ENCODE measurements at regions not wholly inside any gene's neighbourhood (a gene's known extent, or its start where the extent isn't known, plus 50 kb on each side); places are given as distances from the start of the nearest gene placed in this dataset.

DNA sequence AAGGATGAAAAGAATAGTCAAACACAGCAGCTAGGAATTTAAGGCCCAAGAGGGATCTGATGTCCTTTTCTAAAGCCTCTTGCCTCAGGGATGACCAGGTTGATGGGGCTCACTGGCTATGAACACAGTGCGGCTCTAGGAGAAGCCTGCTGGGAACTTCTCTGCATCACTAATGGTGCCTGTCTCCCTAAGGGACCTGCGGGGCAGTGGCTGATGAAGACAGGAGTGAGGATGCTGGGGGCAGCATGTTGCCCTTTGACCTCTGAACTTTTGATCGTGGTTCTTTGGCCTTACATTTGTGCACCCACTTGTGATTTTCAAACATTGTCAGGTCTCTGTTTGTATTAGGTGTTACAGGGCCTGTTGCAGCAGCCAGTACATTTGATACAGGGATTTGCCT lies 64.9 kb upstream of the KLHL25 start:
- no peaks in the 10 kb centered on the region for H3K79me1 ChIP-seq (ENCODE audit: low read length)
- no peak overlapping the region for H3K4me2 ChIP-seq (ENCODE audit: low read length)
- no peak overlapping the region for H4K8ac ChIP-seq (ENCODE audit: low read depth, low read length)
- H2AK5ac ChIP-seq (ENCODE audit: low read length): no peak overlapping the region
- DNase-seq: no peak
- no peak overlapping the region for H2BK5ac ChIP-seq (ENCODE audit: low read length)
- H2BK15ac ChIP-seq (replicated peaks; ENCODE audit: low read depth): no peak overlapping the region
- H3K23ac ChIP-seq (ENCODE audit: low read length): no peak overlapping the region
- no peak overlapping the region for H4K5ac ChIP-seq (ENCODE audit: low read length)
- H3K36me3 ChIP-seq (ENCODE audit: control insufficient read depth, insufficient read depth, low read length): no peaks in the 10 kb centered on the region
- no peak overlapping the region for H2BK120ac ChIP-seq (ENCODE audit: low read depth, low read length)
- no peaks in the 10 kb centered on the region for H3K79me2 ChIP-seq (ENCODE audit: control insufficient read depth, insufficient read depth, low read length)
- H3K27ac ChIP-seq (ENCODE audit: low read depth, low read length): no peak overlapping the region
- H3K4ac ChIP-seq (ENCODE audit: low read depth, low read length): no peak overlapping the region
- H3K18ac ChIP-seq (ENCODE audit: low read length): no peak overlapping the region
- peaks cover under 1% of the 10 kb centered on the region for H3K4me1 ChIP-seq (ENCODE audit: control insufficient read depth, low read depth, low read length)
- no peak overlapping the region for H3K56ac ChIP-seq (ENCODE audit: low read length)
- no peak overlapping the region for H3K4me3 ChIP-seq (ENCODE audit: low read length)
- no CpG with 5 or more reads among the region's 3 CpGs for WGBS (ENCODE audit: extremely low coverage, insufficient coverage, low lambda C conversion rate)
- no peak overlapping the region for H3K9ac ChIP-seq (ENCODE audit: low read length)
- H3K27me3 ChIP-seq (ENCODE audit: insufficient read depth, low read length, poor library complexity): no peaks in the 10 kb centered on the region

DNA sequence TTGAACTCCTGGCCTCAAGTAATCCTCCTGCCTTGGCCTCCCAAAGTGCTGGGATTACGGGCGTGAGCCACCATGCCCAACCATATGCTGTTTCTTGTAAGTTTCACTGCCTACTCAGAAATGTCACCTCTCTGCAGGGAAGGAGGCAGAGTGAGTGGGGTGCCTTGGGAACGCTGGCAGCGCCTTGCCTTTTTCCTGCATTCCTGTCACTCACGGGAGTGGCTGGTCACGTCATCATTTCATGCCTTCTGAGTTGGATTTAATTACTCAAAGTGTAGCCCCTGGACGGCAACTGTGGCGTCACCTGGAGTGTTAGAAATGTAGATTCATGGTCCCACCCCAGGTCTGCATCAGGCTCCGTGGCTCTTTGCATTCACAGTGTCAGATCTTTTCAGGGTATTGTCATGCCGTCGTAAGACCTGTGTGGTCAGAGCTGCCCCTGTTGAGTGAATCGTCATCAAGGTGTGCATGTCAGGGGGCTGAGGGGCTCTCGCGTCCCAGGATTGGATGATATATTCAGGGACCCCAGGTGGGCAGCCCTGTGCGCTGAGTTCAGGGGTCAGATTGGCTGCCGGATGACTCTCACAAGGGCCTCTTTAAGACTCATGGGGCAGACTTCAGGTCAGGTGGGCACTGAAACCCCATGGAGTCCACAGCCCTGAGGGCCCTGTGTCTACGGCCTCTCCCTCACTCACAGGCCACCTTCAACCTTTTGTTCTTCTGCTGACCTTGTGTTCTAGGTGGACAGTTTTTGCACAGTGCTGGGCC lies 65.9 kb upstream of the KLHL25 start:
- no peak for DNase-seq
- no peak overlapping the region for H3K4me2 ChIP-seq (ENCODE audit: low read length)
- no peak overlapping the region for H2BK120ac ChIP-seq (ENCODE audit: low read depth, low read length)
- H2BK15ac ChIP-seq (replicated peaks; ENCODE audit: low read depth): no peak overlapping the region
- H3K18ac ChIP-seq (ENCODE audit: low read length): no peak overlapping the region
- H4K8ac ChIP-seq (ENCODE audit: low read depth, low read length): no peak overlapping the region
- no peak overlapping the region for H3K56ac ChIP-seq (ENCODE audit: low read length)
- no peak overlapping the region for H3K4me3 ChIP-seq (ENCODE audit: low read length)
- no peak overlapping the region for H2AK5ac ChIP-seq (ENCODE audit: low read length)
- H2BK5ac ChIP-seq (ENCODE audit: low read length): no peak overlapping the region
- peaks cover 3% of the 10 kb centered on the region for H3K4me1 ChIP-seq (ENCODE audit: control insufficient read depth, low read depth, low read length)
- H3K27ac ChIP-seq (ENCODE audit: low read depth, low read length): no peak overlapping the region
- no peak overlapping the region for H3K4ac ChIP-seq (ENCODE audit: low read depth, low read length)
- no peak overlapping the region for H4K5ac ChIP-seq (ENCODE audit: low read length)
- no peaks in the 10 kb centered on the region for H3K79me1 ChIP-seq (ENCODE audit: low read length)
- H3K23ac ChIP-seq (ENCODE audit: low read length): no peak overlapping the region
- H3K36me3 ChIP-seq (ENCODE audit: control insufficient read depth, insufficient read depth, low read length): no peaks in the 10 kb centered on the region
- no peaks in the 10 kb centered on the region for H3K27me3 ChIP-seq (ENCODE audit: insufficient read depth, low read length, poor library complexity)
- H3K79me2 ChIP-seq (ENCODE audit: control insufficient read depth, insufficient read depth, low read length): no peaks in the 10 kb centered on the region
- WGBS (ENCODE audit: extremely low coverage, insufficient coverage, low lambda C conversion rate): no CpG with 5 or more reads among the region's 17 CpGs
- no peak overlapping the region for H3K9ac ChIP-seq (ENCODE audit: low read length)

DNA sequence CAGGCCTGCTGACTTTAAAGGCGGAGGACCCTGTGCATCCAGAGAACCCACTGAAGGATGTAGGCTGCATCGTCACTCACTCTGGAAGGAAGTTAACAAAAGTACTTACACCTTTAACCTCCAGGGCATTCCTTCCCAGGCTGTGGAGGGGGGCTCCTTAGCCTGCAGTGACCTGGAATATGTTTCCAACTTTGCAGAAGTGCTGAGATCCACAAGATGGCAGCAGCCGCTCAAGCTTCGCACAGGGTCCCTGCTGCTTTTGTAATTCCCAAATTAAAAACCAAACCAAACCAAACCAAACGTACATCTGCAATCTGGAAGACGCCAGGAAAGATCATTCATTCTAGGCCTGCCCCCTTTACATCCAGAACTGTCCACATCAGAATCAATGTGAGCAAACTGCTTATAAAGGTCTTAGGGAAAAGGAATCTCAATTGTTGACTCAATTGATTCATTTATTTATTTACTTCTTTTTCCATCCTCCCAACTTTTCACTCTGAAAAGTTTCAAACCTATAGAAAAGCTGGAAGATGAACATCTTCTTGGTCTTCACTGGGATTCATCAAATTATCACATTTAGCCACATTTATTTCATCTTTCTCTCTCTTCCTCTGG lies 70.5 kb upstream of the KLHL25 start:
- Histone ChIP-seq H2BK120ac (ENCODE audit: low read depth, low read length) (no peak overlapping the region), H3K36me3 (ENCODE audit: control insufficient read depth, insufficient read depth, low read length) (no peaks in the 10 kb centered on the region), H4K8ac (ENCODE audit: low read depth, low read length) (no peak overlapping the region), H3K79me1 (ENCODE audit: low read length) (no peaks in the 10 kb centered on the region), H2BK15ac (replicated peaks; ENCODE audit: low read depth) (no peak overlapping the region), H3K27me3 (ENCODE audit: insufficient read depth, low read length, poor library complexity) (no peaks in the 10 kb centered on the region), H3K4me2 (ENCODE audit: low read length) (no peak overlapping the region), H2AK5ac (ENCODE audit: low read length) (no peak overlapping the region), H3K23ac (ENCODE audit: low read length) (no peak overlapping the region), H3K4me1 (ENCODE audit: control insufficient read depth, low read depth, low read length) (peaks cover 3% of the 10 kb centered on the region), H3K4ac (ENCODE audit: low read depth, low read length) (no peak overlapping the region), H3K9ac (ENCODE audit: low read length) (no peak overlapping the region), H3K27ac (ENCODE audit: low read depth, low read length) (no peak overlapping the region), H3K18ac (ENCODE audit: low read length) (no peak overlapping the region), H3K56ac (ENCODE audit: low read length) (no peak overlapping the region), H4K5ac (ENCODE audit: low read length) (no peak overlapping the region), H2BK5ac (ENCODE audit: low read length) (no peak overlapping the region), H3K4me3 (ENCODE audit: low read length) (no peak overlapping the region), H3K79me2 (ENCODE audit: control insufficient read depth, insufficient read depth, low read length) (no peaks in the 10 kb centered on the region)
- no CpG with 5 or more reads among the region's 6 CpGs for WGBS (ENCODE audit: extremely low coverage, insufficient coverage, low lambda C conversion rate)
- DNase-seq: peak; percentile 93

DNA sequence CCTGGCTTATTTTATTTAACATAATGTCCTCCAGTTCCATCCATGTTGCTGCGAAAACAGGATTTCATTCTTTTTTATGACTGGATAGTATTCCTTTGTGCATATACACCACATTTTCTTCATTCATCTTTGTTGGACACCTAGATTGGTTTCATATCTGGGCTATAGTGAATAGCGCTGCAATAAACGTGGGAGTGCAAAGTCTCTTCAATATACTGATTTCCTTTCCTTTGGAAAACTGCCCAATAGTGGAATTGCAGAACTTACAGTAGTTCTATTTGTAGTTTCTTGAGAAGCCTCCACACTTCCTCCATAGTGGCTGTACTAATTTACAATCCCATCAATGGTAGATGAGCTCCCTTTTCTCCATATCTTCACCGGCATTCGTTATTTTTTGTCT lies 72.5 kb upstream of the KLHL25 start:
- no peaks in the 10 kb centered on the region for H3K36me3 ChIP-seq (ENCODE audit: control insufficient read depth, insufficient read depth, low read length)
- H3K4me2 ChIP-seq (ENCODE audit: low read length): no peak overlapping the region
- no peak overlapping the region for H2BK120ac ChIP-seq (ENCODE audit: low read depth, low read length)
- no peak overlapping the region for H3K56ac ChIP-seq (ENCODE audit: low read length)
- no peaks in the 10 kb centered on the region for H3K79me1 ChIP-seq (ENCODE audit: low read length)
- H3K27me3 ChIP-seq (ENCODE audit: insufficient read depth, low read length, poor library complexity): no peaks in the 10 kb centered on the region
- no peaks in the 10 kb centered on the region for H3K79me2 ChIP-seq (ENCODE audit: control insufficient read depth, insufficient read depth, low read length)
- H4K8ac ChIP-seq (ENCODE audit: low read depth, low read length): no peak overlapping the region
- peaks cover 3% of the 10 kb centered on the region for H3K4me1 ChIP-seq (ENCODE audit: control insufficient read depth, low read depth, low read length)
- H3K9ac ChIP-seq (ENCODE audit: low read length): no peak overlapping the region
- H3K18ac ChIP-seq (ENCODE audit: low read length): no peak overlapping the region
- no peak overlapping the region for H4K5ac ChIP-seq (ENCODE audit: low read length)
- no peak overlapping the region for H3K23ac ChIP-seq (ENCODE audit: low read length)
- H3K4ac ChIP-seq (ENCODE audit: low read depth, low read length): no peak overlapping the region
- no CpG with 5 or more reads among the region's 5 CpGs for WGBS (ENCODE audit: extremely low coverage, insufficient coverage, low lambda C conversion rate)
- H2AK5ac ChIP-seq (ENCODE audit: low read length): no peak overlapping the region
- DNase-seq: no peak
- H2BK15ac ChIP-seq (replicated peaks; ENCODE audit: low read depth): no peak overlapping the region
- H3K4me3 ChIP-seq (ENCODE audit: low read length): no peak overlapping the region
- H3K27ac ChIP-seq (ENCODE audit: low read depth, low read length): no peak overlapping the region
- no peak overlapping the region for H2BK5ac ChIP-seq (ENCODE audit: low read length)

DNA sequence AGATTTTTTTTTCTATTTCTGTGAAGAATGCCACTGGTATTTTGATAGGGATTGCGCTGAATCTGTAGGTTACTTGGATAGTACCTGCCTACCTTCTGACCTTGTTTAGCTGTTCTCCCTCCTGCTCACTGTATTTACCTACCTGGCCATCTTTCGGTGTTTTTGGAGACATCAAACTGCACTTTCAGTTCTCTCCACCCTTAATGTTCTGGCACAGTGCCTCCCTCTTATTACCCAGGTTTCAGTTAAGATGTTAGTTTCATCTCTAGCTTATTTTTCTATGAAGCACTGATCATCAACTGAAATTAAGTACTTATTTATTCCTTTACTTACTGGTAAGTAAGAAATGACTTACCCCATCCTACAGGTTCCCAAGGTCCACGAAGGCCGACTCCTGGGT lies 74.4 kb upstream of the KLHL25 start:
- Histone ChIP-seq H3K79me1 (ENCODE audit: low read length) (no peaks in the 10 kb centered on the region), H3K23ac (ENCODE audit: low read length) (no peak overlapping the region), H4K5ac (ENCODE audit: low read length) (no peak overlapping the region), H3K18ac (ENCODE audit: low read length) (no peak overlapping the region), H3K9ac (ENCODE audit: low read length) (no peak overlapping the region), H3K27ac (ENCODE audit: low read depth, low read length) (no peak overlapping the region), H4K8ac (ENCODE audit: low read depth, low read length) (no peak overlapping the region), H3K4me3 (ENCODE audit: low read length) (no peak overlapping the region), H2BK15ac (replicated peaks; ENCODE audit: low read depth) (no peak overlapping the region), H3K4me1 (ENCODE audit: control insufficient read depth, low read depth, low read length) (peaks cover 3% of the 10 kb centered on the region), H2BK120ac (ENCODE audit: low read depth, low read length) (no peak overlapping the region), H2BK5ac (ENCODE audit: low read length) (no peak overlapping the region), H3K79me2 (ENCODE audit: control insufficient read depth, insufficient read depth, low read length) (no peaks in the 10 kb centered on the region), H2AK5ac (ENCODE audit: low read length) (no peak overlapping the region), H3K4ac (ENCODE audit: low read depth, low read length) (no peak overlapping the region), H3K36me3 (ENCODE audit: control insufficient read depth, insufficient read depth, low read length) (no peaks in the 10 kb centered on the region), H3K27me3 (ENCODE audit: insufficient read depth, low read length, poor library complexity) (no peaks in the 10 kb centered on the region), H3K56ac (ENCODE audit: low read length) (no peak overlapping the region), H3K4me2 (ENCODE audit: low read length) (no peak overlapping the region)
- DNase-seq: no peak
- WGBS (ENCODE audit: extremely low coverage, insufficient coverage, low lambda C conversion rate): no CpG with 5 or more reads among the region's 4 CpGs
